HG02678 (cell line): ENCODE measurements at regions not wholly inside any gene's neighbourhood (a gene's known extent, or its start where the extent isn't known, plus 50 kb on each side); places are given as distances from the start of the nearest gene placed in this dataset.

Source experiments
- ATAC-seq: cut with Tn5 transposase; IDR thresholded peaks from one replicate; pipeline ENCODE4 v1.9.1; 2021; ENCODE audit warnings: mild to moderate bottlenecking, moderate library complexity; ENCODE audit not compliant: unreplicated experiment

- no peak for ATAC-seq
These were observed 69.6 kb upstream of the SLC4A4 start for GRCh38 chr4:71269233-71269632.

- ATAC-seq = peak; percentile 43
These were observed 67.9 kb upstream of the SLC4A4 start for GRCh38 chr4:71270901-71271300.

- ATAC-seq = no peak
These were observed 65.8 kb upstream of the SLC4A4 start for GRCh38 chr4:71272976-71273375.

GRCh38 chr4:71275004-71275403 lies 63.8 kb upstream of the SLC4A4 start:
- ATAC-seq = no peak

- ATAC-seq = peak; percentile 52
These were observed 63.2 kb upstream of the SLC4A4 start for GRCh38 chr4:71275570-71275969.

GRCh38 chr4:71277353-71277752 lies 61.5 kb upstream of the SLC4A4 start:
- ATAC-seq = no peak

GRCh38 chr4:71283642-71284257 lies 55.1 kb upstream of the SLC4A4 start:
- ATAC-seq = no peak

GRCh38 chr4:71287305-71287704 lies 51.5 kb upstream of the SLC4A4 start:
- ATAC-seq = no peak

- ATAC-seq = no peak
These were observed 49.9 kb upstream of the SLC4A4 start for GRCh38 chr4:71288875-71289274.
